NCI-H82 treated with DMSO at 0.1 percent for 48 hours (cell line): ENCODE measurements at regions not wholly inside any gene's neighbourhood (a gene's known extent, or its start where the extent isn't known, plus 50 kb on each side); places are given as distances from the start of the nearest gene placed in this dataset.

Source experiments
- DNase-seq: peaks from one replicate; lab custom pipeline; 2025; ENCODE audit not compliant: unreplicated experiment; lab: John Stamatoyannopoulos, UW

GRCh38 chr1:55416164-55416842 is 201.1 kb upstream of the USP24 start:
- no peak for DNase-seq

- DNase-seq = peak; percentile 95
These were observed 198.1 kb upstream of the USP24 start for GRCh38 chr1:55413286-55413685.

GRCh38 chr1:55412060-55412459 is 196.9 kb upstream of the USP24 start:
- DNase-seq = no peak

- no peak for DNase-seq
These were observed 187.7 kb upstream of the USP24 start for GRCh38 chr1:55402671-55403464.

- no peak for DNase-seq
These were observed 187.0 kb upstream of the USP24 start for GRCh38 chr1:55402142-55402541.

GRCh38 chr1:55400508-55400907 is 185.3 kb upstream of the USP24 start:
- DNase-seq = no peak

- no peak for DNase-seq
These were observed 184.2 kb upstream of the USP24 start for GRCh38 chr1:55399346-55399745.

- no peak for DNase-seq
These were observed 181.3 kb upstream of the USP24 start for GRCh38 chr1:55396381-55396891.

- no peak for DNase-seq
These were observed 173.8 kb upstream of the USP24 start for GRCh38 chr1:55388960-55389359.

- DNase-seq = no peak
These were observed 172.0 kb upstream of the USP24 start for GRCh38 chr1:55387145-55387544.

GRCh38 chr1:55386456-55386855 is 171.3 kb upstream of the USP24 start:
- DNase-seq = no peak

- no peak for DNase-seq
These were observed 170.3 kb upstream of the USP24 start for GRCh38 chr1:55385402-55386018.

GRCh38 chr1:55384637-55385036 is 169.5 kb upstream of the USP24 start:
- no peak for DNase-seq

GRCh38 chr1:55382806-55383305 is 167.7 kb upstream of the USP24 start:
- no peak for DNase-seq

- no peak for DNase-seq
These were observed 166.8 kb upstream of the USP24 start for GRCh38 chr1:55381983-55382382.

GRCh38 chr1:55381491-55381890 is 166.3 kb upstream of the USP24 start:
- no peak for DNase-seq

- DNase-seq = no peak
These were observed 165.3 kb upstream of the USP24 start for GRCh38 chr1:55380355-55380970.

- peak; percentile 55 for DNase-seq
These were observed 163.4 kb upstream of the USP24 start for GRCh38 chr1:55378582-55378981.

GRCh38 chr1:55376897-55377296 is 161.7 kb upstream of the USP24 start:
- DNase-seq = no peak

GRCh38 chr1:55375617-55376258 is 160.6 kb upstream of the USP24 start:
- peak; percentile 23 for DNase-seq
